A549 (cell line): ENCODE measurements at regions not wholly inside any gene's neighbourhood (a gene's known extent, or its start where the extent isn't known, plus 50 kb on each side); places are given as distances from the start of the nearest gene placed in this dataset.

Source experiments
- ATAC-seq, 2 experiments: fragments of 200-7000 bp in 1 of 2; fragments of >200 bp in 1 of 2; cut with Nextera tagmentation in 1 of 2; cut with Tn5 transposase in 1 of 2; 3 replicates each; pipeline versions ENCODE4 v1.8.0 to v1.9.1; 2018 to 2020; ENCODE audit warnings: mild to moderate bottlenecking in 1 of 2, moderate library complexity in 1 of 2
- CTCF ChIA-PET: fragments of 300-600 bp; sonication (Branson Sonifier 250); formaldehyde crosslinking; extraction: SDS; loops from one replicate; lab custom pipeline; 2021; ENCODE audit warnings: antibody characterized with exemption, inconsistent platforms; lab: Yijun Ruan, JAX
- POLR2A ChIA-PET: fragments of 350-600 bp; formaldehyde crosslinking; extraction: SDS; loops from one replicate; lab custom pipeline; 2021; ENCODE audit warnings: antibody characterized with exemption, inconsistent platforms; lab: Yijun Ruan, JAX
- DNase-seq, 2 experiments: peaks; one replicate each; pipeline versions ENCODE4 v3.0.0 to v3.0.0-alpha.2; 2011 to 2016; ENCODE audit warnings: low read depth in 1 of 2, low spot score in 1 of 2
- FAIRE-seq: peaks from 2 replicates; lab custom pipeline; 2011; peaks lifted over from hg19 to GRCh38; lab: Jason Lieb, UNC
- H3K27ac ChIP-seq, 2 experiments: fragments of >200 bp; sonication (Bioruptor Twin); formaldehyde crosslinking; 3 replicates each; pipeline ENCODE4 v1.5.1; 2016 to 2017
- H3K4me1 ChIP-seq: fragments of >200 bp; sonication (Bioruptor Twin); formaldehyde crosslinking; 3 replicates; pipeline ENCODE4 v1.6.1; 2016
- H3K4me2 ChIP-seq: fragments of >200 bp; sonication (Bioruptor Twin); formaldehyde crosslinking; 3 replicates; pipeline ENCODE4 v1.6.1; 2016
- H3K4me3 ChIP-seq: fragments of >200 bp; sonication (Bioruptor Twin); formaldehyde crosslinking; 3 replicates; pipeline ENCODE4 v1.5.1; 2016
- H3K9me3 ChIP-seq: fragments of >200 bp; sonication (Bioruptor Twin); formaldehyde crosslinking; 3 replicates; pipeline ENCODE4 v1.6.1; 2016
- ATOH8 ChIP-seq: fragments of 250-450 bp; sonication (Bioruptor Pico); IDR thresholded peaks from 2 replicates; pipeline ENCODE4 v1.5.0; 2020; ENCODE audit warnings: low read depth, mild to moderate bottlenecking, moderate library complexity
- BHLHE40 ChIP-seq: IDR thresholded peaks from 2 replicates; pipeline ENCODE4 v1.6.1; 2012; ENCODE audit warnings: low read depth, low read length, inconsistent platforms
- CBX2 ChIP-seq: fragments of 200-600 bp; sonication (generic); IDR thresholded peaks from 2 replicates; pipeline ENCODE4 v1.6.1; 2016; ENCODE audit warnings: low read depth, mild to moderate bottlenecking, borderline replicate concordance
- CEBPB ChIP-seq, 2 experiments: fragments of >200 bp in 1 of 2; sonication (Bioruptor Twin) in 1 of 2; formaldehyde crosslinking in 1 of 2; IDR thresholded peaks; 2 replicates each; pipeline ENCODE4 v1.6.1; 2012 to 2016
- CTCF ChIP-seq: fragments of >200 bp; sonication (Bioruptor Twin); formaldehyde crosslinking; IDR thresholded peaks from 3 replicates; pipeline ENCODE4 v1.5.1; 2016
- EHMT2 ChIP-seq: fragments of 200-600 bp; sonication (generic); IDR thresholded peaks from 2 replicates; pipeline ENCODE4 v1.6.1; 2016; ENCODE audit warnings: antibody characterized with exemption, low read depth, mild to moderate bottlenecking, moderate library complexity
- HES2 ChIP-seq: fragments of >200 bp; sonication (Bioruptor Twin); formaldehyde crosslinking; IDR thresholded peaks from 2 replicates; pipeline ENCODE4 v1.6.1; 2016
- HMGXB4 ChIP-seq: fragments of 250-450 bp; sonication (Bioruptor Pico); IDR thresholded peaks from 2 replicates; pipeline ENCODE4 v1.5.0; 2021; ENCODE audit warnings: mild to moderate bottlenecking, moderate library complexity, borderline replicate concordance
- HOXA7 ChIP-seq: fragments of 250-450 bp; sonication (Bioruptor Pico); IDR thresholded peaks from 2 replicates; pipeline ENCODE4 v1.5.0; 2020; ENCODE audit warnings: mild to moderate bottlenecking, moderate library complexity
- HOXB5 ChIP-seq: fragments of 250-450 bp; sonication (Bioruptor Pico); IDR thresholded peaks from 2 replicates; pipeline ENCODE4 v1.5.0; 2020; ENCODE audit warnings: mild to moderate bottlenecking, moderate library complexity
- JUN ChIP-seq, 2 experiments: fragments of >200 bp; sonication (Bioruptor Twin); formaldehyde crosslinking; IDR thresholded peaks; 2 replicates in 1 of 2; 3 replicates in 1 of 2; pipeline ENCODE4 v1.6.1; 2016 to 2017
- JUNB ChIP-seq: fragments of >200 bp; sonication (Bioruptor Twin); formaldehyde crosslinking; IDR thresholded peaks from 2 replicates; pipeline ENCODE4 v1.6.1; 2016
- KDM5A ChIP-seq: fragments of 200-600 bp; sonication (generic); IDR thresholded peaks from 2 replicates; pipeline ENCODE4 v1.6.1; 2016; ENCODE audit warnings: antibody characterized with exemption, mild to moderate bottlenecking
- MAFK ChIP-seq: fragments of 450-650 bp; IDR thresholded peaks from 2 replicates; pipeline ENCODE4 v1.6.1; 2014; ENCODE audit not compliant: partially characterized antibody
- MAX ChIP-seq: IDR thresholded peaks from 2 replicates; pipeline ENCODE4 v1.6.1; 2012
- MAZ ChIP-seq: fragments of 150-350 bp; IDR thresholded peaks from 2 replicates; pipeline ENCODE4 v1.6.1; 2014; ENCODE audit warnings: antibody characterized with exemption, low read depth, low read length, borderline replicate concordance
- NR3C1 ChIP-seq: fragments of >200 bp; sonication (Bioruptor Twin); formaldehyde crosslinking; IDR thresholded peaks from 3 replicates; pipeline ENCODE4 v1.6.1; 2017
- POLR2AphosphoS2 ChIP-seq: conservative IDR thresholded peaks from 2 replicates; pipeline ENCODE4 v1.6.1; 2012; ENCODE audit warnings: low read length, improper control_type of control experiment, inconsistent platforms
- RARB ChIP-seq: fragments of 250-450 bp; sonication (Bioruptor Pico); IDR thresholded peaks from 2 replicates; pipeline ENCODE4 v1.8.0; 2021; ENCODE audit warnings: mild to moderate bottlenecking, moderate library complexity
- RCOR1 ChIP-seq: fragments of 150-350 bp; IDR thresholded peaks from 2 replicates; pipeline ENCODE4 v1.6.1; 2014; ENCODE audit warnings: antibody characterized with exemption, low read length, low read depth
- REST ChIP-seq: fragments of 200-600 bp; sonication (generic); IDR thresholded peaks from 2 replicates; pipeline ENCODE4 v1.6.1; 2016; ENCODE audit warnings: antibody characterized with exemption, mild to moderate bottlenecking, moderate library complexity
- RFX5 ChIP-seq: fragments of 450-650 bp; IDR thresholded peaks from 2 replicates; pipeline ENCODE4 v1.7.1; 2014; ENCODE audit warnings: antibody characterized with exemption, mild to moderate bottlenecking, moderate library complexity
- RNF2 ChIP-seq: fragments of 200-600 bp; sonication (generic); IDR thresholded peaks from 2 replicates; pipeline ENCODE4 v1.6.1; 2016; ENCODE audit warnings: low read depth, mild to moderate bottlenecking, antibody characterized with exemption, moderate library complexity, borderline replicate concordance
- TFCP2L1 ChIP-seq: fragments of 250-450 bp; sonication (Bioruptor Pico); IDR thresholded peaks from 2 replicates; pipeline ENCODE4 v1.5.0; 2021; ENCODE audit warnings: mild to moderate bottlenecking
- TP53 ChIP-seq: fragments of 250-450 bp; sonication (Bioruptor Pico); IDR thresholded peaks from 2 replicates; pipeline ENCODE4 v1.5.0; 2021; ENCODE audit warnings: mild to moderate bottlenecking, moderate library complexity
- ZFP36 ChIP-seq: fragments of 450-650 bp; IDR thresholded peaks from 2 replicates; pipeline ENCODE4 v1.6.1; 2014; ENCODE audit warnings: borderline replicate concordance; ENCODE audit not compliant: partially characterized antibody
- ZNF302 ChIP-seq: fragments of 250-450 bp; sonication (Bioruptor Pico); IDR thresholded peaks from 2 replicates; pipeline ENCODE4 v1.9.0; 2021; ENCODE audit warnings: inconsistent platforms, mild to moderate bottlenecking, moderate library complexity
- ZSCAN20 ChIP-seq: fragments of 250-450 bp; sonication (Bioruptor Pico); IDR thresholded peaks from 2 replicates; pipeline ENCODE4 v1.8.0; 2022; ENCODE audit warnings: mild to moderate bottlenecking, moderate library complexity
- WGBS: methylation state at CpG from one replicate; pipeline ENCODE4 v1.1.6; 2017; ENCODE audit errors: missing lambda C conversion rate; 5-methylcytosine and 5-hydroxymethylcytosine counted together

GRCh38 chr9:95777136-95777535 is 98.4 kb upstream of the ERCC6L2 start:
- CTCF ChIA-PET = no interaction called here
- TF ChIP-seq HOXA7 (CRISPR knock-in tag) = no peak
- TF ChIP-seq EHMT2 = no peak
- TF ChIP-seq JUN (IDR thresholded peaks at IDR 0.05) = no peak
- no peak for TF ChIP-seq JUNB
- no peak for TF ChIP-seq RARB
- TF ChIP-seq, all 56 proteins: peak for 0
- FAIRE-seq = no peak
- Histone ChIP-seq H3K9me3 (no peaks in the 10 kb centered on the region), H3K4me1 (no peaks in the 10 kb centered on the region), H3K4me3 (no peak overlapping the region), H3K27ac (no peak overlapping the region), H3K4me2 (no peak overlapping the region)
- DNase-seq = no peak
- no peak for ATAC-seq
- POLR2A ChIA-PET = no interaction called here

GRCh38 chr9:95776176-95776575 is 99.3 kb upstream of the ERCC6L2 start:
- no peak overlapping the region for H3K4me3 ChIP-seq
- no peak for TF ChIP-seq CEBPB (IDR thresholded peaks at IDR 0.05)
- no peak for TF ChIP-seq TP53 (CRISPR knock-in tag)
- no peak for TF ChIP-seq HES2
- no peak for TF ChIP-seq REST
- TF ChIP-seq MAZ = no peak
- no peak for TF ChIP-seq MAX
- TF ChIP-seq NR3C1 = no peak
- TF ChIP-seq KDM5A = no peak
- no peak for TF ChIP-seq RCOR1
- TF ChIP-seq ATOH8 (CRISPR knock-in tag) = no peak
- no peak for TF ChIP-seq HOXB5
- no peak for TF ChIP-seq RNF2
- no peak for TF ChIP-seq RFX5
- TF ChIP-seq ZSCAN20 (CRISPR knock-in tag) = no peak
- TF ChIP-seq, all 56 proteins: peak for 0
- no peaks in the 10 kb centered on the region for H3K4me1 ChIP-seq
- no peak overlapping the region for H3K27ac ChIP-seq
- ATAC-seq (no peak), FAIRE-seq (no peak), DNase-seq (no peak)
- no peaks in the 10 kb centered on the region for H3K9me3 ChIP-seq
- ChIA-PET POLR2A (no interaction called here), CTCF (no interaction called here)
- H3K4me2 ChIP-seq = no peak overlapping the region

- POLR2A ChIA-PET = no interaction called here
- no peak for TF ChIP-seq ZFP36
- no peak for TF ChIP-seq TFCP2L1 (CRISPR knock-in tag)
- no peak for TF ChIP-seq CTCF
- TF ChIP-seq CBX2 = no peak
- no peak for TF ChIP-seq BHLHE40
- no peak for TF ChIP-seq ZNF302 (CRISPR knock-in tag)
- TF ChIP-seq RFX5 = no peak
- TF ChIP-seq POLR2AphosphoS2 = no peak
- TF ChIP-seq MAFK = no peak
- TF ChIP-seq HMGXB4 (CRISPR knock-in tag) = no peak
Observed at GRCh38 chr9:95775191-95775590, 100.3 kb upstream of the ERCC6L2 start.

More at GRCh38 chr9:95775191-95775590, 100.3 kb upstream of the ERCC6L2 start:
- WGBS = 87% methylated on average over 5 of the region's 5 CpGs
- CTCF ChIA-PET = no interaction called here
- Histone ChIP-seq H3K4me2 (no peak overlapping the region), H3K4me1 (no peaks in the 10 kb centered on the region), H3K9me3 (no peaks in the 10 kb centered on the region), H3K27ac (no peak overlapping the region), H3K4me3 (no peak overlapping the region)
- DNase-seq (no peak), FAIRE-seq (no peak), ATAC-seq (no peak)
